ENCODE measurements at regions not wholly inside any gene's neighbourhood (a gene's known extent, or its start where the extent isn't known, plus 50 kb on each side); places are given as distances from the start of the nearest gene placed in this dataset.

DNA sequence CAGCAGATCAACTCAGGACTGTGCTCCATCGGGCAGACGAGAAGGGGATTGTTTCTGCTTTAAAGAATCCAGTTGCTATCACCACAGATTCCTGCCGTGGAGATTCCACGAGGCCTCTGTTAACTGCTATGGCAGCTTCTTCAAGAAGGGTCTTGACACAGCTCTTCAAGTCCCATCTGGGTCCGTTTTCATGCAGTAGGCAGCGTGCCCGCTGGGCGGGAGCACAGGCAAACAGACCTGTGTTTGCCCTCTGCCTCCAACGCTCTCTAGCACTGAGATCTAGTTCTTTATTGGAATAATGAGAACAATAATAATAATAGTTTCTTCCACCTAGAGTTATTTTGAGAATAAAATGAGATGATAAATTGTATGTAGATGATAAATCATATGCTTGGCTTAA is 127.2 kb upstream of the SP8 start:
- Mint-ChIP-seq H3K4me3 (no peak overlapping the region), H3K27me3 (no peaks in the 10 kb centered on the region), H3K9me3 (no peaks in the 10 kb centered on the region), H3K36me3 (ENCODE audit: low read depth) (no peaks in the 10 kb centered on the region), H3K27ac (no peak overlapping the region), H3K4me1 (ENCODE audit: low read depth) (no peaks in the 10 kb centered on the region)
- Histone ChIP-seq H3K9me3 (ENCODE audit: control insufficient read depth in 1 of 2, insufficient read depth in 1 of 2, low read length in 2 of 2) (peaks cover 0 to 5% of the 10 kb centered on the region in 2 experiments), H3K4me3 (ENCODE audit: low read length) (no peak overlapping the region), H3K36me3 (ENCODE audit: insufficient read depth, low read length) (no peaks in the 10 kb centered on the region), H3K27me3 (ENCODE audit: control insufficient read depth in 1 of 2, insufficient read depth in 2 of 2, low read length in 2 of 2) (no peaks in the 10 kb centered on the region), H3K27ac (ENCODE audit: low read depth in 1 of 2, low read length in 2 of 2) (no peak overlapping the region), H3K4me1 (ENCODE audit: insufficient read depth, low read length) (no peaks in the 10 kb centered on the region)
- ChIA-PET POLR2A (no interaction called here), CTCF (no interaction called here)
- ATAC-seq (ENCODE audit: poor library complexity) (no peak), DNase-seq (no peak)
- intact Hi-C loops (cut with DNase I, micrococcal nuclease): no loop called here
- TF ChIP-seq, protein P1, sequence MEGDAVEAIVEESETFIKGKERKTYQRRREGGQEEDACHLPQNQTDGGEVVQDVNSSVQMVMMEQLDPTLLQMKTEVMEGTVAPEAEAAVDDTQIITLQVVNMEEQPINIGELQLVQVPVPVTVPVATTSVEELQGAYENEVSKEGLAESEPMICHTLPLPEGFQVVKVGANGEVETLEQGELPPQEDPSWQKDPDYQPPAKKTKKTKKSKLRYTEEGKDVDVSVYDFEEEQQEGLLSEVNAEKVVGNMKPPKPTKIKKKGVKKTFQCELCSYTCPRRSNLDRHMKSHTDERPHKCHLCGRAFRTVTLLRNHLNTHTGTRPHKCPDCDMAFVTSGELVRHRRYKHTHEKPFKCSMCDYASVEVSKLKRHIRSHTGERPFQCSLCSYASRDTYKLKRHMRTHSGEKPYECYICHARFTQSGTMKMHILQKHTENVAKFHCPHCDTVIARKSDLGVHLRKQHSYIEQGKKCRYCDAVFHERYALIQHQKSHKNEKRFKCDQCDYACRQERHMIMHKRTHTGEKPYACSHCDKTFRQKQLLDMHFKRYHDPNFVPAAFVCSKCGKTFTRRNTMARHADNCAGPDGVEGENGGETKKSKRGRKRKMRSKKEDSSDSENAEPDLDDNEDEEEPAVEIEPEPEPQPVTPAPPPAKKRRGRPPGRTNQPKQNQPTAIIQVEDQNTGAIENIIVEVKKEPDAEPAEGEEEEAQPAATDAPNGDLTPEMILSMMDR (IDR thresholded peaks at IDR 0.05): no peak

GRCh38 chr7:20916311-20916710 is 129.6 kb upstream of the SP8 start:
- Histone ChIP-seq H3K9me3 (ENCODE audit: control insufficient read depth in 1 of 2, insufficient read depth in 1 of 2, low read length in 2 of 2) (peaks cover 0 to 4% of the 10 kb centered on the region in 2 experiments), H3K27ac (ENCODE audit: low read depth in 1 of 2, low read length in 2 of 2) (no peak overlapping the region), H3K27me3 (ENCODE audit: control insufficient read depth in 1 of 2, insufficient read depth in 2 of 2, low read length in 2 of 2) (no peaks in the 10 kb centered on the region), H3K4me3 (ENCODE audit: low read length) (no peak overlapping the region), H3K4me1 (ENCODE audit: insufficient read depth, low read length) (no peaks in the 10 kb centered on the region), H3K36me3 (ENCODE audit: insufficient read depth, low read length) (no peaks in the 10 kb centered on the region)
- Mint-ChIP-seq H3K9me3 (no peaks in the 10 kb centered on the region), H3K4me3 (no peak overlapping the region), H3K27ac (no peak overlapping the region), H3K27me3 (no peaks in the 10 kb centered on the region), H3K4me1 (ENCODE audit: low read depth) (no peaks in the 10 kb centered on the region), H3K36me3 (ENCODE audit: low read depth) (no peaks in the 10 kb centered on the region)
- TF ChIP-seq, protein P1 (IDR thresholded peaks at IDR 0.05): no peak
- no peak for ATAC-seq (ENCODE audit: poor library complexity)
- DNase-seq: no peak
- ChIA-PET POLR2A (no interaction called here), CTCF (interaction anchor here (1.2 kb wide), 1 partner anchor 25 kb away, joined by 3 read pairs; no protein-coding TSS in a partner anchor)
- intact Hi-C loops (cut with DNase I, micrococcal nuclease): no loop called here

GRCh38 chr7:20917603-20918002 is 130.9 kb upstream of the SP8 start:
- no peaks in the 10 kb centered on the region for H3K27me3 ChIP-seq (ENCODE audit: control insufficient read depth in 1 of 2, insufficient read depth in 2 of 2, low read length in 2 of 2)
- H3K4me1 ChIP-seq (ENCODE audit: insufficient read depth, low read length): no peaks in the 10 kb centered on the region
- ATAC-seq (ENCODE audit: poor library complexity) (no peak), DNase-seq (no peak)
- TF ChIP-seq, protein P1 (IDR thresholded peaks at IDR 0.05): no peak
- POLR2A ChIA-PET: no interaction called here
- H3K27ac ChIP-seq (ENCODE audit: low read depth in 1 of 2, low read length in 2 of 2): no peak overlapping the region
- Mint-ChIP-seq H3K27me3 (no peaks in the 10 kb centered on the region), H3K4me1 (ENCODE audit: low read depth) (no peaks in the 10 kb centered on the region), H3K27ac (no peak overlapping the region), H3K4me3 (no peak overlapping the region), H3K9me3 (no peaks in the 10 kb centered on the region), H3K36me3 (ENCODE audit: low read depth) (no peaks in the 10 kb centered on the region)
- CTCF ChIA-PET: no interaction called here
- H3K36me3 ChIP-seq (ENCODE audit: insufficient read depth, low read length): no peaks in the 10 kb centered on the region
- intact Hi-C loops (cut with DNase I, micrococcal nuclease): no loop called here
- no peak overlapping the region for H3K4me3 ChIP-seq (ENCODE audit: low read length)
- H3K9me3 ChIP-seq (ENCODE audit: control insufficient read depth in 1 of 2, insufficient read depth in 1 of 2, low read length in 2 of 2): no peaks in the 10 kb centered on the region
